ENCODE measurements at regions not wholly inside any gene's neighbourhood (a gene's known extent, or its start where the extent isn't known, plus 50 kb on each side); places are given as distances from the start of the nearest gene placed in this dataset.

DNA sequence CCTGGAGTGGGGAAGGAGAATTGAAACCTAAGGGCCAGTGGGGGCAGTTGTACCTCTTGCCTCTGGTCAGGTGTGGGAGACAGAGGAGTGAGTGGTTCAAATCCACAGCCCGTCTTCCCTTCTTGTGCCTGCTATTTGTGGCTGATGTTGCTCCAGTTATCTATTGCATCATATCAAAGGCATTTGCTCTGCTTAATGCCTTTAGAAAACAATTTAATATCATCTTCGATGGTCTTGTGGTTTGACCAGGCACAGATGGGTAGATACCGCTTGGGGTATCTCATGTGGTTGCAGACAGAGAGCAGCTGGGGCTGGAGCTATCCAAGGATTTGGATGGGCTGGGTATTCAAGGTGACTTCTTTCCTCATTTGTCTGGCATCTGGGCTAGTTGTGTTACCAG lies 376.1 kb upstream of the RBFOX1 start:
- CTCF ChIA-PET: no interaction called here
- no peak for DNase-seq (ENCODE audit: low read depth, low spot score)
- POLR2A ChIA-PET: no interaction called here
- H3K4me3 ChIP-seq (ENCODE audit: low read depth, low read length): no peak overlapping the region
- TF ChIP-seq, protein P1, sequence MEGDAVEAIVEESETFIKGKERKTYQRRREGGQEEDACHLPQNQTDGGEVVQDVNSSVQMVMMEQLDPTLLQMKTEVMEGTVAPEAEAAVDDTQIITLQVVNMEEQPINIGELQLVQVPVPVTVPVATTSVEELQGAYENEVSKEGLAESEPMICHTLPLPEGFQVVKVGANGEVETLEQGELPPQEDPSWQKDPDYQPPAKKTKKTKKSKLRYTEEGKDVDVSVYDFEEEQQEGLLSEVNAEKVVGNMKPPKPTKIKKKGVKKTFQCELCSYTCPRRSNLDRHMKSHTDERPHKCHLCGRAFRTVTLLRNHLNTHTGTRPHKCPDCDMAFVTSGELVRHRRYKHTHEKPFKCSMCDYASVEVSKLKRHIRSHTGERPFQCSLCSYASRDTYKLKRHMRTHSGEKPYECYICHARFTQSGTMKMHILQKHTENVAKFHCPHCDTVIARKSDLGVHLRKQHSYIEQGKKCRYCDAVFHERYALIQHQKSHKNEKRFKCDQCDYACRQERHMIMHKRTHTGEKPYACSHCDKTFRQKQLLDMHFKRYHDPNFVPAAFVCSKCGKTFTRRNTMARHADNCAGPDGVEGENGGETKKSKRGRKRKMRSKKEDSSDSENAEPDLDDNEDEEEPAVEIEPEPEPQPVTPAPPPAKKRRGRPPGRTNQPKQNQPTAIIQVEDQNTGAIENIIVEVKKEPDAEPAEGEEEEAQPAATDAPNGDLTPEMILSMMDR (IDR thresholded peaks at IDR 0.05; ENCODE audit: insufficient read depth, low read length, missing control alignments): no peak

DNA sequence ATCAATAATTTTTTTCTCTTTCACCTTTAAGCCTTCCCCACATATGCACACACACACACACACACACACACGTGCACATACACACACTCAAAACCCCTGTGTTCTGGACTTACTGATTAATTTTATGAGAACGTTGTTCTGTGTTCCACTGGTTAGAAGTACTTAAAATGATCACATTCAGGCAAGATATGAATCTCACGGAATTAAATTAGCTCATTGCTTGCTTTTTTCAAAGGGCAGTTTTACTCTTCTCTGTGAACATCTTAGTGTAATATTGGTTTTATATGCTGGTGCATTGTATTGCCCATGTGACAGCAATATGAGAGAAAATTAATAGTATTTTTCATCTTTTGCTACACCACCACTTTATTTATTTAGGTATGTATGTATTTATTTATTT lies 377.3 kb upstream of the RBFOX1 start:
- POLR2A ChIA-PET: no interaction called here

DNA sequence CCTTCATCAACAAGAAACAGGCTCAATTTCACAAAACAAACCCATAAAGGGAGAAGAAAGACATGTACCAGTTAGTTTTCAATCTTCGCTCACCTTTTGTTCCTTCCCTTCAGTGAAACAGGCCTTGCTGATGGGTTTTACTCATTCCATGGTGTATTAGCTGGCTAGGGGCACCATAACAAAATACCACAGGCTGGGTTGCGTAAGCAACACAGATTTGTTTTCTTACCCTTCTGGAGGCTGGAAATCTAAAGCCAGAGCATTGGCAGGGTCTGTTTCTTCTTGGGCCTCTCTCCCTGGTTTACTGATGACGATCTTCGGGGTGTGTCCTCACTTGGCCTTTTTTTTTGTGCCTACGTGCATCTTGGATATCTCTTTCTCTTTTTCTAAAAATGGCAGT lies 383.4 kb upstream of the RBFOX1 start:
- TF ChIP-seq, protein P1 (IDR thresholded peaks at IDR 0.05; ENCODE audit: insufficient read depth, low read length, missing control alignments): no peak
- CTCF ChIA-PET: no interaction called here
- H3K4me3 ChIP-seq (ENCODE audit: low read depth, low read length): no peak overlapping the region
- POLR2A ChIA-PET: no interaction called here
- DNase-seq (ENCODE audit: low read depth, low spot score): no peak

More for the DNA sequence above, 377.3 kb upstream of the RBFOX1 start:
- TF ChIP-seq, protein P1 (IDR thresholded peaks at IDR 0.05; ENCODE audit: insufficient read depth, low read length, missing control alignments): no peak
- DNase-seq (ENCODE audit: low read depth, low spot score): no peak
- H3K4me3 ChIP-seq (ENCODE audit: low read depth, low read length): no peak overlapping the region
- CTCF ChIA-PET: no interaction called here

DNA sequence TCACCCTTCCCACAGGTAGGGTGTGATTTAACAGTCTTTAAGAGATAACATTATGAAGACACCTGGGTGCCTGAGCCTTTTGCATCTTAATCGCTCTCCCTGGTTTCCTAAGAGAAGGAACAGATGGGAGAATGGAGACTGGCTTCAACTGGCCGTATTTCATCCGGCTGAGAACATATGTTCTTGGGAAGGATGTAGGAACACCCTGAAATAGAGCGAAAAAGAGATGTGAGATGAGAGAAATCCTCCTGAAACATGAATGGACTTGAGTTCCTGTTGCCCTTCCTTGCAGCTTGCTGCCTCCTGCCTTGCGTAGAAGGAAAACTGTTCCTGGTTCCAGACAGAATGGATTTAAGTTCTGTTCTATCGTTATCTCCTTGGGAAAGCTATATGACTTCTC lies 385.4 kb upstream of the RBFOX1 start:
- no peak overlapping the region for H3K4me3 ChIP-seq (ENCODE audit: low read depth, low read length)
- ChIA-PET POLR2A (no interaction called here), CTCF (no interaction called here)
- TF ChIP-seq, protein P1 (IDR thresholded peaks at IDR 0.05; ENCODE audit: insufficient read depth, low read length, missing control alignments): no peak
- no peak for DNase-seq (ENCODE audit: low read depth, low spot score)

DNA sequence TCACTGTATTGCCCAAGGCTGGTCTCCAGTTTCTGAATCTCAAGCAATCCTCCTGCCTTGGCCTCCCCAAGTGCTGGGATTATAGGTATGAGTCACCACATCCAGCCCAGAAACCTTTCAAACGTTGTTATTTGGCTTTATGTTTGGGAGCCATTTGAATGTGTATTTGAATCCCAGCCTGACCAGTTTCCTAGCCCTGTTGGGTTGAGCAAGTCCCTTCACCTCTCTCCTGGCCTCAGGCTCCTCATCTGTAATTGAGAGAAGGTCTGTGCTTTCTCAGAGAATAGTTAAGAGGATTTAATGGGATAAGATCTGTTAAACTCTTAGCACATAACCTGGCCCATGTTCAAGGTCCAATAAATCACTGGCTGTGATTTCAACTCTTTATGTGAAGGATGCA lies 385.8 kb upstream of the RBFOX1 start:
- ChIA-PET POLR2A (no interaction called here), CTCF (no interaction called here)
- no peak overlapping the region for H3K4me3 ChIP-seq (ENCODE audit: low read depth, low read length)
- TF ChIP-seq, protein P1 (IDR thresholded peaks at IDR 0.05; ENCODE audit: insufficient read depth, low read length, missing control alignments): no peak
- no peak for DNase-seq (ENCODE audit: low read depth, low spot score)

DNA sequence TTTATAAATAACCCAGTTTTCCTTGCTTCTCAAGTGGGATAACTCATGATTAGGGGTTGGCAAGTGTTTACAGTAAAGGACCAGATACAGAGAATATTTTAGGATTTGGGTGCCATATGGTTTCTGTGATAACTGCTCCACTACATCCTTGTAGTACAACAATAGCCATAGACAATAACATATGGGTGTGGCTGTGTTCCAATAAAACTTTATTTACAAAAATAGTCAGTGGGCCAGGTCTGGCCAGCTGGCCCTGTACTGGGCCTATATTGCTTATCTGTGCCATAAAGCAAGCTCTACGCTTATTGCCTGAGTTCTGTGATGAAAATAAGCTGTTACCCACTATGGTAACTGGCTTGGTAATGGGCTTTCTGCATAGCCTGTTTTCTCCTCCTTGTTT lies 386.5 kb upstream of the RBFOX1 start:
- ChIA-PET CTCF (no interaction called here), POLR2A (no interaction called here)
- no peak for DNase-seq (ENCODE audit: low read depth, low spot score)
- no peak overlapping the region for H3K4me3 ChIP-seq (ENCODE audit: low read depth, low read length)
- TF ChIP-seq, protein P1 (IDR thresholded peaks at IDR 0.05; ENCODE audit: insufficient read depth, low read length, missing control alignments): no peak

Measured in AG04449 (cell line).